Keratinocyte (primary cell): ENCODE measurements at regions not wholly inside any gene's neighbourhood (a gene's known extent, or its start where the extent isn't known, plus 50 kb on each side); places are given as distances from the start of the nearest gene placed in this dataset.

Experiments used
- DNase-seq: peaks from one replicate; pipeline ENCODE4 v3.0.0-alpha.2; 2011; ENCODE audit warnings: low read depth, missing footprints, low spot score
- FAIRE-seq: peaks from 2 replicates; lab custom pipeline; 2011; peaks lifted over from hg19 to GRCh38; lab: Jason Lieb, UNC
- H2AFZ ChIP-seq: 2 replicates; pipeline ENCODE4 v1.6.0; 2012; ENCODE audit warnings: low read length, control low read depth, inconsistent platforms; ENCODE audit not compliant: control insufficient read depth
- H3K27ac ChIP-seq: 2 replicates; pipeline ENCODE4 v1.5.1; 2011; ENCODE audit warnings: low read length; ENCODE audit not compliant: control insufficient read depth, insufficient read depth
- H3K27me3 ChIP-seq: 3 replicates; pipeline ENCODE4 v1.6.0; 2011; ENCODE audit warnings: low read length; ENCODE audit not compliant: control insufficient read depth, insufficient read depth; ENCODE audit errors: extremely low read depth
- H3K36me3 ChIP-seq, 2 experiments: 2 replicates in 1 of 2; 3 replicates in 1 of 2; pipeline ENCODE4 v1.5.1; 2011; ENCODE audit warnings: low read length in 2 of 2, mild to moderate bottlenecking in 1 of 2; ENCODE audit not compliant: control insufficient read depth in 2 of 2, insufficient read depth in 2 of 2; ENCODE audit errors: extremely low read depth in 1 of 2
- H3K4me1 ChIP-seq: 3 replicates; pipeline ENCODE4 v1.5.1; 2011; ENCODE audit warnings: low read length; ENCODE audit not compliant: control insufficient read depth, insufficient read depth; ENCODE audit errors: extremely low read depth
- H3K4me2 ChIP-seq: 3 replicates; pipeline ENCODE4 v1.6.0; 2011; ENCODE audit warnings: low read depth, low read length; ENCODE audit not compliant: control insufficient read depth, insufficient read depth; ENCODE audit errors: extremely low read depth
- H3K4me3 ChIP-seq, 3 experiments: fragments of 200-600 bp in 1 of 3; sonication (generic) in 1 of 3; 2 replicates in 2 of 3; 3 replicates in 1 of 3; pipeline ENCODE4 v1.5.1; 2011 to 2016; ENCODE audit warnings: low read length in 3 of 3, mild to moderate bottlenecking in 3 of 3, control low read depth in 2 of 3, inconsistent platforms in 1 of 3, low read depth in 1 of 3, mixed read lengths in 1 of 3, mixed run types in 1 of 3, moderate library complexity in 1 of 3; ENCODE audit not compliant: control insufficient read depth in 2 of 3, insufficient read depth in 2 of 3; ENCODE audit errors: extremely low read depth in 1 of 3
- H3K79me2 ChIP-seq: 2 replicates; pipeline ENCODE4 v1.6.0; 2012; ENCODE audit warnings: low read length; ENCODE audit not compliant: control insufficient read depth, insufficient read depth
- H3K9ac ChIP-seq: 3 replicates; pipeline ENCODE4 v1.6.0; 2011; ENCODE audit warnings: low read length; ENCODE audit not compliant: control insufficient read depth, insufficient read depth; ENCODE audit errors: extremely low read depth
- H3K9me1 ChIP-seq: 3 replicates; pipeline ENCODE4 v1.6.0; 2011; ENCODE audit warnings: low read length; ENCODE audit not compliant: control insufficient read depth, insufficient read depth; ENCODE audit errors: extremely low read depth
- H3K9me3 ChIP-seq: 2 replicates; pipeline ENCODE4 v1.5.1; 2012; ENCODE audit warnings: low read depth, low read length; ENCODE audit not compliant: control insufficient read depth
- H4K20me1 ChIP-seq: 3 replicates; pipeline ENCODE4 v1.6.0; 2011; ENCODE audit warnings: low read length; ENCODE audit not compliant: control insufficient read depth, insufficient read depth; ENCODE audit errors: extremely low read depth
- EZH2 ChIP-seq: IDR thresholded peaks from one replicate; pipeline ENCODE4 v1.6.1; 2012; ENCODE audit warnings: inconsistent platforms, mild to moderate bottlenecking, low read length, moderate library complexity
- dilution Hi-C: fragments of 300-500 bp; cut with MboI; formaldehyde crosslinking; loops from one replicate; pipeline ENCODE4 v1.7.0; 2020; ENCODE audit warnings: low sequenced_read_pairs; ENCODE audit not compliant: extremely low pct_ligation_motif_present
- TF ChIP-seq, protein P1 (sequence below), 3 experiments: IDR thresholded peaks in 1 of 3; conservative IDR thresholded peaks in 1 of 3; optimal IDR thresholded peaks in 1 of 3; 2 replicates in 2 of 3; 3 replicates in 1 of 3; pipeline versions ENCODE3 to v1.5.1; 2011; ENCODE audit warnings: low read length in 3 of 3, mild to moderate bottlenecking in 3 of 3, moderate library complexity in 2 of 3, control low read depth in 1 of 3, inconsistent platforms in 1 of 3; ENCODE audit not compliant: insufficient read depth in 2 of 3; ENCODE audit errors: extremely low read depth in 1 of 3

DNA sequence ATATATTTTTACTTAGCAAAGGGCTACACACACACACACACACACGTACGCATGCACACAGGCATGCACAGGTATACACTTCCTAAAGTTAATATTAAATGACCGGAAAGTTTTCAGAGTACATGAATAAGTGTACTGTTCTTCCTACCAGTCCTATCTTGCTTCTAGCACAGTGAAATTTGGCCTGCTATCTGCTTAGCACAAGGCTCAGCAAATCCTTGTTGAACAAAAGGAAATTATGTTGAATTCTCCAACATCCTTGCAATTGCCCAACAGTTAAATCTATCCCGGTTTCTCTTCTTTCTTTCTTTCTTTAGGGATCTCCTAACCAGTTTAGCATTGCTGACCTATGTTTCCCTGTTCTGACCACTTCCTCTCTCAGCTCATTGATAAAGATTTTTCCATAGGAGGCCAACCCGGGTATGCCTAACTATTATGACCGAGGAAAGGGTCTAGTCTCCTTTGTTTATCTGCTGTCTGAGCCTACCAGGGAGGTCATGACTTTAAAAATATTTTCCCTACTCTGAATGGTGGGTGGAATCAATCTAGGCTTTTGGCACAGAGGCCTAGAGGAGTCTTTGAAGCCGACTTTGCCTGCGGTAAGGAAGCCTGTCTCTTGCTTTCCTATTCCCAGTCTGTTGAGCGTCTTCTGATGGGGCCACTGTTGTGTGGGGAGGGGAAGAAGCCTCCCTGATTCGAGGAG is 400.7 kb downstream of the HRH4 start:
- no peak for TF ChIP-seq EZH2
- TF ChIP-seq, protein P1, sequence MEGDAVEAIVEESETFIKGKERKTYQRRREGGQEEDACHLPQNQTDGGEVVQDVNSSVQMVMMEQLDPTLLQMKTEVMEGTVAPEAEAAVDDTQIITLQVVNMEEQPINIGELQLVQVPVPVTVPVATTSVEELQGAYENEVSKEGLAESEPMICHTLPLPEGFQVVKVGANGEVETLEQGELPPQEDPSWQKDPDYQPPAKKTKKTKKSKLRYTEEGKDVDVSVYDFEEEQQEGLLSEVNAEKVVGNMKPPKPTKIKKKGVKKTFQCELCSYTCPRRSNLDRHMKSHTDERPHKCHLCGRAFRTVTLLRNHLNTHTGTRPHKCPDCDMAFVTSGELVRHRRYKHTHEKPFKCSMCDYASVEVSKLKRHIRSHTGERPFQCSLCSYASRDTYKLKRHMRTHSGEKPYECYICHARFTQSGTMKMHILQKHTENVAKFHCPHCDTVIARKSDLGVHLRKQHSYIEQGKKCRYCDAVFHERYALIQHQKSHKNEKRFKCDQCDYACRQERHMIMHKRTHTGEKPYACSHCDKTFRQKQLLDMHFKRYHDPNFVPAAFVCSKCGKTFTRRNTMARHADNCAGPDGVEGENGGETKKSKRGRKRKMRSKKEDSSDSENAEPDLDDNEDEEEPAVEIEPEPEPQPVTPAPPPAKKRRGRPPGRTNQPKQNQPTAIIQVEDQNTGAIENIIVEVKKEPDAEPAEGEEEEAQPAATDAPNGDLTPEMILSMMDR (optimal IDR thresholded peaks at IDR 0.05 in 1 of 3, IDR thresholded peaks at IDR 0.05 in 1 of 3, conservative IDR thresholded peaks at IDR 0.05 in 1 of 3; ENCODE audit: extremely low read depth in 1 of 3, insufficient read depth in 2 of 3, low read length in 3 of 3): no peak
- no peaks in the 10 kb centered on the region for H4K20me1 ChIP-seq
- H2AFZ ChIP-seq: no peak overlapping the region
- dilution Hi-C loops: no loop called here
- no peaks in the 10 kb centered on the region for H3K36me3 ChIP-seq
- no peak overlapping the region for H3K9ac ChIP-seq
- H3K27me3 ChIP-seq: no peaks in the 10 kb centered on the region
- no peak overlapping the region for H3K4me2 ChIP-seq
- H3K79me2 ChIP-seq: no peaks in the 10 kb centered on the region
- no peaks in the 10 kb centered on the region for H3K9me3 ChIP-seq
- no peaks in the 10 kb centered on the region for H3K9me1 ChIP-seq
- DNase-seq: no peak
- no peak overlapping the region for H3K27ac ChIP-seq
- FAIRE-seq: no peak
- H3K4me1 ChIP-seq: no peaks in the 10 kb centered on the region
- H3K4me3 ChIP-seq: no peak overlapping the region

DNA sequence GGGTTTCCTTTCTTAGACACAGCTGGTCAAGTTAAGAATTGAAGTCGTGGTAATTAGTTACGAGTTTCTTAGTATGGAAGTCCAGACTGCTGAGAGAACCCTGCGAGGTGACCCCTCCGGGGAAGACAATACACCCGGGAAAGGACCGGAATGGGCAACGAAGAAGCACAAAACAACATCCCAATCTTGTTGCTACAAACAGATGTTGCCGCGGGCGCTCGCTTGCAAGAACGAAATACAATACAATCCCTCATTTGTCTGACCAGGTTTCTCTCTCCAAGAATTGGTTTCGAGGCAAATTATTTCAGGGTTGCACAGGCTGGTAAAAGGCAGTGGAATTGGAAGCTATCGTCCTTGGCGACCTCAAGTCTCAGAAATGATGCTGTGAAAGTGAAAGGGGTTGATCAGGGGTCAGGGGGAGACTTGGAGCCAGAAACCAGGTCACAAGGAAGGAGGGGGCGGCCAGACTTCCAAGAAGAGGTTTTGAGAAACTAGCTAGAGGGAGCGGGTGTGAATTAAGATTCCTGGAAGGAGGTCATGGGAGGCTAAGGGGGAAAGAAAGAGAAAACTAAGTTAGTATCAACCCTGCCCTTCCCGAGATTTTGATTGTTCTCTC is 401.9 kb downstream of the HRH4 start:
- H3K27ac ChIP-seq: no peak overlapping the region
- no peak overlapping the region for H3K4me2 ChIP-seq
- no peaks in the 10 kb centered on the region for H3K27me3 ChIP-seq
- no peaks in the 10 kb centered on the region for H3K9me3 ChIP-seq
- no peaks in the 10 kb centered on the region for H3K79me2 ChIP-seq
- H2AFZ ChIP-seq: no peak overlapping the region
- H3K4me3 ChIP-seq: no peak overlapping the region
- FAIRE-seq (no peak), DNase-seq (no peak)
- dilution Hi-C loops: no loop called here
- no peak overlapping the region for H3K9ac ChIP-seq
- H3K36me3 ChIP-seq: no peaks in the 10 kb centered on the region
- no peaks in the 10 kb centered on the region for H4K20me1 ChIP-seq
- H3K9me1 ChIP-seq: no peaks in the 10 kb centered on the region
- TF ChIP-seq EZH2: no peak
- TF ChIP-seq, protein P1 (optimal IDR thresholded peaks at IDR 0.05 in 1 of 3, IDR thresholded peaks at IDR 0.05 in 1 of 3, conservative IDR thresholded peaks at IDR 0.05 in 1 of 3; ENCODE audit: extremely low read depth in 1 of 3, insufficient read depth in 2 of 3, low read length in 3 of 3): no peak
- no peaks in the 10 kb centered on the region for H3K4me1 ChIP-seq
